NAMALWA (cell line): ENCODE measurements at regions not wholly inside any gene's neighbourhood (a gene's known extent, or its start where the extent isn't known, plus 50 kb on each side); places are given as distances from the start of the nearest gene placed in this dataset.

Source experiments
- DNase-seq: peaks from one replicate; pipeline ENCODE4 v3.0.0-alpha.2; 2015; ENCODE audit warnings: low spot score

GRCh38 chr16:73255031-73255430 lies 207.1 kb upstream of the ZFHX3 start:
- no peak for DNase-seq

GRCh38 chr16:73253922-73254480 lies 206.1 kb upstream of the ZFHX3 start:
- no peak for DNase-seq

GRCh38 chr16:73252446-73252845 lies 204.5 kb upstream of the ZFHX3 start:
- no peak for DNase-seq

GRCh38 chr16:73251608-73252007 lies 203.7 kb upstream of the ZFHX3 start:
- DNase-seq, result no peak

- DNase-seq, result no peak
Measured at GRCh38 chr16:73248316-73248715, 200.4 kb upstream of the ZFHX3 start.

GRCh38 chr16:73240920-73241319 lies 193.0 kb upstream of the ZFHX3 start:
- DNase-seq, result no peak

- DNase-seq, result no peak
Measured at GRCh38 chr16:73237601-73238000, 189.7 kb upstream of the ZFHX3 start.

GRCh38 chr16:73234496-73234895 lies 186.6 kb upstream of the ZFHX3 start:
- DNase-seq, result no peak

- DNase-seq, result no peak
Measured at GRCh38 chr16:73233846-73234424, 186.0 kb upstream of the ZFHX3 start.

- DNase-seq, result no peak
Measured at GRCh38 chr16:73233329-73233765, 185.4 kb upstream of the ZFHX3 start.

- DNase-seq, result no peak
Measured at GRCh38 chr16:73232555-73233328, 184.8 kb upstream of the ZFHX3 start.

- no peak for DNase-seq
Measured at GRCh38 chr16:73231944-73232554, 184.1 kb upstream of the ZFHX3 start.

- no peak for DNase-seq
Measured at GRCh38 chr16:73231379-73231778, 183.5 kb upstream of the ZFHX3 start.

- no peak for DNase-seq
Measured at GRCh38 chr16:73230651-73231050, 182.7 kb upstream of the ZFHX3 start.

- DNase-seq, result no peak
Measured at GRCh38 chr16:73228649-73229048, 180.7 kb upstream of the ZFHX3 start.

- DNase-seq, result no peak
Measured at GRCh38 chr16:73226675-73227074, 178.7 kb upstream of the ZFHX3 start.

- no peak for DNase-seq
Measured at GRCh38 chr16:73225983-73226382, 178.1 kb upstream of the ZFHX3 start.

- no peak for DNase-seq
Measured at GRCh38 chr16:73220836-73221235, 172.9 kb upstream of the ZFHX3 start.

GRCh38 chr16:73219176-73219575 lies 171.2 kb upstream of the ZFHX3 start:
- no peak for DNase-seq

GRCh38 chr16:73217654-73218053 lies 169.7 kb upstream of the ZFHX3 start:
- DNase-seq, result peak; percentile 23

- DNase-seq, result no peak
Measured at GRCh38 chr16:73216932-73217331, 169.0 kb upstream of the ZFHX3 start.

GRCh38 chr16:73215678-73216377 lies 167.9 kb upstream of the ZFHX3 start:
- DNase-seq, result no peak
